ENCODE measurements at regions not wholly inside any gene's neighbourhood (a gene's known extent, or its start where the extent isn't known, plus 50 kb on each side); places are given as distances from the start of the nearest gene placed in this dataset.

DNA sequence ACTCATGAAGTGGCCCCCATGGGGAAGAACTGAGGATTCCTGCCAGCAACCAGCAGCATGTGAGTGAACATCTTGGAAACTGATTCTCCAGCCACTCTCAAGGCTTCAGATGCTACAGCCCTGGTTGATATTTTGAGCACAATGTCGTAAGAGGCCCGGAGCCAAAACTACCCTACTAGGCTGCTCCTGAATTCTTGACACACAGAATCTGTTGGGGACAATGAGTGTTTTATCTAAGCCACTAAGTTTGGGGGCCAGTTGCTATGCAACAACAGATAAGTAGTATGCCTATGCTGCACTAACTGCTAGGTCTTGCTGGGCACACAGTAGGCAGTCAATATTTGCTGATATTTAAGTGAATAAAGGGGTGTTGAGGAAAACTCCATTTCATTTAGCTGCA is 89.9 kb upstream of the CHL1 start:
- no peak overlapping the region for H3K27ac Mint-ChIP-seq

GRCh38 chr3:111143-112069 is 85.2 kb upstream of the CHL1 start:
- TF ChIP-seq EZH2 (IDR thresholded peaks at IDR 0.05; ENCODE audit: borderline replicate concordance, insufficient read depth, low read depth, low read length, poor library complexity, severe bottlenecking), result no peak
- TF ChIP-seq, protein P1, sequence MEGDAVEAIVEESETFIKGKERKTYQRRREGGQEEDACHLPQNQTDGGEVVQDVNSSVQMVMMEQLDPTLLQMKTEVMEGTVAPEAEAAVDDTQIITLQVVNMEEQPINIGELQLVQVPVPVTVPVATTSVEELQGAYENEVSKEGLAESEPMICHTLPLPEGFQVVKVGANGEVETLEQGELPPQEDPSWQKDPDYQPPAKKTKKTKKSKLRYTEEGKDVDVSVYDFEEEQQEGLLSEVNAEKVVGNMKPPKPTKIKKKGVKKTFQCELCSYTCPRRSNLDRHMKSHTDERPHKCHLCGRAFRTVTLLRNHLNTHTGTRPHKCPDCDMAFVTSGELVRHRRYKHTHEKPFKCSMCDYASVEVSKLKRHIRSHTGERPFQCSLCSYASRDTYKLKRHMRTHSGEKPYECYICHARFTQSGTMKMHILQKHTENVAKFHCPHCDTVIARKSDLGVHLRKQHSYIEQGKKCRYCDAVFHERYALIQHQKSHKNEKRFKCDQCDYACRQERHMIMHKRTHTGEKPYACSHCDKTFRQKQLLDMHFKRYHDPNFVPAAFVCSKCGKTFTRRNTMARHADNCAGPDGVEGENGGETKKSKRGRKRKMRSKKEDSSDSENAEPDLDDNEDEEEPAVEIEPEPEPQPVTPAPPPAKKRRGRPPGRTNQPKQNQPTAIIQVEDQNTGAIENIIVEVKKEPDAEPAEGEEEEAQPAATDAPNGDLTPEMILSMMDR (IDR thresholded peaks at IDR 0.05), result no peak
- no peak overlapping the region for H2AFZ ChIP-seq (ENCODE audit: insufficient read depth, low read depth, low read length, poor library complexity, severe bottlenecking)
- no peak overlapping the region for H3K9ac ChIP-seq (ENCODE audit: low read length)
- ChIA-PET POLR2A (no interaction called here), CTCF (no interaction called here)
- H3K27ac Mint-ChIP-seq, result no peak overlapping the region
- H3K4me2 ChIP-seq (replicated peaks; ENCODE audit: low read depth, low read length, poor library complexity, severe bottlenecking), result no peak overlapping the region
- H3K27me3 ChIP-seq (replicated peaks in 1 of 4; ENCODE audit: control extremely low read depth in 1 of 4, control insufficient read depth in 3 of 4, insufficient read depth in 4 of 4, low read length in 3 of 4), result peaks cover 0 to 5% (median 0%) of the 10 kb centered on the region in 4 experiments
- H3K9me3 ChIP-seq (ENCODE audit: control extremely low read depth in 1 of 3, control insufficient read depth in 2 of 3, insufficient read depth in 1 of 3, low read length in 2 of 3), result no peaks in the 10 kb centered on the region
- H3K4me1 ChIP-seq (ENCODE audit: control insufficient read depth in 2 of 2, insufficient read depth in 2 of 2, low read length in 2 of 2), result peaks cover 0 to 4% of the 10 kb centered on the region in 2 donors
- no peaks in the 10 kb centered on the region for H4K20me1 ChIP-seq (ENCODE audit: control insufficient read depth, insufficient read depth, low read length, poor library complexity, severe bottlenecking)
- no peaks in the 10 kb centered on the region for H3K36me3 ChIP-seq (replicated peaks in 1 of 2; ENCODE audit: control extremely low read depth in 1 of 2, control insufficient read depth in 1 of 2, extremely low read depth in 1 of 2, insufficient read depth in 2 of 2, low read length in 1 of 2)
- no peaks in the 10 kb centered on the region for H3K79me2 ChIP-seq (ENCODE audit: control insufficient read depth, insufficient read depth, low read length)
- no peak for ATAC-seq (ENCODE audit: low read depth)
- peaks cover 7% of the 10 kb centered on the region for H3K4me1 Mint-ChIP-seq
- 100% methylated on average over 7 of the region's 8 CpGs for WGBS (ENCODE audit: insufficient coverage)
- H3K9me3 Mint-ChIP-seq (ENCODE audit: insufficient read depth), result no peaks in the 10 kb centered on the region
- no peaks in the 10 kb centered on the region for H3K27me3 Mint-ChIP-seq
- H3K4me3 Mint-ChIP-seq, result no peak overlapping the region
- DNase-seq, result no peak
- H3K27ac ChIP-seq (ENCODE audit: low read length in 2 of 2), result no peak overlapping the region
- no peak overlapping the region for H3K4me3 ChIP-seq (ENCODE audit: control extremely low read depth in 1 of 5, extremely low read depth in 1 of 5, insufficient read depth in 1 of 5, low read depth in 2 of 5, low read length in 4 of 5)
- intact Hi-C loops (cut with micrococcal nuclease), result no loop called here

More for the DNA sequence above, 89.9 kb upstream of the CHL1 start:
- Histone ChIP-seq H3K4me3 (ENCODE audit: control extremely low read depth in 1 of 5, extremely low read depth in 1 of 5, insufficient read depth in 1 of 5, low read depth in 2 of 5, low read length in 4 of 5) (no peak overlapping the region), H3K79me2 (ENCODE audit: control insufficient read depth, insufficient read depth, low read length) (no peaks in the 10 kb centered on the region), H3K9ac (ENCODE audit: low read length) (no peak overlapping the region), H3K9me3 (ENCODE audit: control extremely low read depth in 1 of 3, control insufficient read depth in 2 of 3, insufficient read depth in 1 of 3, low read length in 2 of 3) (no peaks in the 10 kb centered on the region), H3K4me2 (replicated peaks; ENCODE audit: low read depth, low read length, poor library complexity, severe bottlenecking) (no peak overlapping the region), H3K36me3 (replicated peaks in 1 of 2; ENCODE audit: control extremely low read depth in 1 of 2, control insufficient read depth in 1 of 2, extremely low read depth in 1 of 2, insufficient read depth in 2 of 2, low read length in 1 of 2) (no peaks in the 10 kb centered on the region), H4K20me1 (ENCODE audit: control insufficient read depth, insufficient read depth, low read length, poor library complexity, severe bottlenecking) (no peaks in the 10 kb centered on the region), H3K27me3 (replicated peaks in 1 of 4; ENCODE audit: control extremely low read depth in 1 of 4, control insufficient read depth in 3 of 4, insufficient read depth in 4 of 4, low read length in 3 of 4) (no peaks in the 10 kb centered on the region), H3K27ac (ENCODE audit: low read length in 2 of 2) (no peak overlapping the region), H3K4me1 (ENCODE audit: control insufficient read depth in 2 of 2, insufficient read depth in 2 of 2, low read length in 2 of 2) (peaks cover 0 to 3% of the 10 kb centered on the region in 2 donors), H2AFZ (ENCODE audit: insufficient read depth, low read depth, low read length, poor library complexity, severe bottlenecking) (no peak overlapping the region)
- Mint-ChIP-seq H3K27me3 (no peaks in the 10 kb centered on the region), H3K4me1 (peaks cover 5% of the 10 kb centered on the region), H3K9me3 (ENCODE audit: insufficient read depth) (no peaks in the 10 kb centered on the region), H3K4me3 (no peak overlapping the region)
- no peak for DNase-seq
- WGBS (ENCODE audit: insufficient coverage), result 80% methylated on average over 2 of the region's 2 CpGs
- ChIA-PET POLR2A (no interaction called here), CTCF (no interaction called here)
- TF ChIP-seq EZH2 (IDR thresholded peaks at IDR 0.05; ENCODE audit: borderline replicate concordance, insufficient read depth, low read depth, low read length, poor library complexity, severe bottlenecking), result no peak
- intact Hi-C loops (cut with micrococcal nuclease), result no loop called here
- no peak for ATAC-seq (ENCODE audit: low read depth)

Measured in B cell (primary cell).